ENCODE measurements at regions not wholly inside any gene's neighbourhood (a gene's known extent, or its start where the extent isn't known, plus 50 kb on each side); places are given as distances from the start of the nearest gene placed in this dataset.

- Histone ChIP-seq H3K9ac (ENCODE audit: low read length) (no peak overlapping the region), H3K27me3 (replicated peaks; ENCODE audit: control insufficient read depth, insufficient read depth, low read length) (no peaks in the 10 kb centered on the region), H3K36me3 (ENCODE audit: control insufficient read depth, insufficient read depth, low read length, severe bottlenecking) (no peaks in the 10 kb centered on the region), H3K9me3 (ENCODE audit: control insufficient read depth, low read length) (peaks cover under 1% of the 10 kb centered on the region), H3K4me1 (ENCODE audit: control insufficient read depth, insufficient read depth, low read length) (no peaks in the 10 kb centered on the region), H3K4me3 (ENCODE audit: low read length) (no peak overlapping the region)
- DNase-seq (ENCODE audit: low read depth): no peak
Measured at GRCh38 chr9:120136696-120137095, 443.3 kb downstream of the CDK5RAP2 start.

- DNase-seq (ENCODE audit: low read depth): no peak
- H3K4me1 ChIP-seq (ENCODE audit: control insufficient read depth, insufficient read depth, low read length): no peaks in the 10 kb centered on the region
- H3K36me3 ChIP-seq (ENCODE audit: control insufficient read depth, insufficient read depth, low read length, severe bottlenecking): no peaks in the 10 kb centered on the region
- H3K9ac ChIP-seq (ENCODE audit: low read length): no peak overlapping the region
- H3K9me3 ChIP-seq (ENCODE audit: control insufficient read depth, low read length): peaks cover 5% of the 10 kb centered on the region
- no peak overlapping the region for H3K4me3 ChIP-seq (ENCODE audit: low read length)
- H3K27me3 ChIP-seq (replicated peaks; ENCODE audit: control insufficient read depth, insufficient read depth, low read length): peaks cover 13% of the 10 kb centered on the region
Measured at GRCh38 chr9:120117081-120117480, 462.9 kb downstream of the CDK5RAP2 start.

DNA sequence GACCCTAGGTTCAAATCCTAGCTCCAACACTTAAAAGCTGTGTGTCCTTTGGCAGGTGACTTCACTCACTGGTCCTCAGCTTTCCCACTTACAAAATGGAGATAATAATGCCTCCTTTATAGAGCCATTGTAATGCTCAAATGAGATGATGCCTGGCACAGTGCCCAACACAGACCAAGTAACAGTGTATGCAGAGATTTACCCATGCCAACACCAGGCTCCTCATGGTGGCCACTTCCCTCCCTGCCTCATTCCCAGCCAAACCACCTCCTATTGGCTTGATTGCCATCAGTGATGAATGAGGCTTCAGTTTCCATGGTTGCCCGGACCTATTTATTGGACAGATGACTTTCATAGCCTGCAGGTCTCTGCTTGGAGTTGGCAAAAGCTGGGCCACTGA lies 469.4 kb downstream of the CDK5RAP2 start:
- Histone ChIP-seq H3K4me1 (ENCODE audit: control insufficient read depth, insufficient read depth, low read length) (no peaks in the 10 kb centered on the region), H3K9me3 (ENCODE audit: control insufficient read depth, low read length) (no peaks in the 10 kb centered on the region), H3K9ac (ENCODE audit: low read length) (no peak overlapping the region), H3K4me3 (ENCODE audit: low read length) (no peak overlapping the region), H3K36me3 (ENCODE audit: control insufficient read depth, insufficient read depth, low read length, severe bottlenecking) (no peaks in the 10 kb centered on the region), H3K27me3 (replicated peaks; ENCODE audit: control insufficient read depth, insufficient read depth, low read length) (peaks cover 14% of the 10 kb centered on the region)
- no peak for DNase-seq (ENCODE audit: low read depth)

DNA sequence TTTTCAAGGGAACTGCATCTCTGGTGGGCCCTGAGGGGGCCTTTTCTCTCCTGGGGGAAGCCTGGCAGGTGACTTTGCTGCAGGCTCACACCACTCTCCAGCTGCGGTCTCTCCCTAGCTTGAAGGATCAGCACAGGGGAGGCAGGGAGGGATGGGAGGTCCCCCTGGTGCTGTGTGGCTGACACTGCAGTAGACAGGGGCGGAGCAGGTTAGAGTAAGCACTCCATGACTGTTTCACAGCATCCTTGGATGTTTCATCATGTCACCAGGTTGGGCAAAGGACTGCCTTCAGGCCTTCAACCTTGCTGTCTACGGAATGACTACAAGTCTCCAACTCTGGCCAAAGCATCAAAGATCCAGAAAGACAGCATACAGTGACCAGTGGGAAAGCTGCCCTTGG lies 470.7 kb downstream of the CDK5RAP2 start:
- no peaks in the 10 kb centered on the region for H3K9me3 ChIP-seq (ENCODE audit: control insufficient read depth, low read length)
- H3K27me3 ChIP-seq (replicated peaks; ENCODE audit: control insufficient read depth, insufficient read depth, low read length): peaks cover 22% of the 10 kb centered on the region
- no peaks in the 10 kb centered on the region for H3K4me1 ChIP-seq (ENCODE audit: control insufficient read depth, insufficient read depth, low read length)
- no peak overlapping the region for H3K4me3 ChIP-seq (ENCODE audit: low read length)
- H3K9ac ChIP-seq (ENCODE audit: low read length): no peak overlapping the region
- no peak for DNase-seq (ENCODE audit: low read depth)
- H3K36me3 ChIP-seq (ENCODE audit: control insufficient read depth, insufficient read depth, low read length, severe bottlenecking): no peaks in the 10 kb centered on the region

GRCh38 chr9:120107138-120107537 lies 472.8 kb downstream of the CDK5RAP2 start:
- no peaks in the 10 kb centered on the region for H3K4me1 ChIP-seq (ENCODE audit: control insufficient read depth, insufficient read depth, low read length)

GRCh38 chr9:120104771-120105170 lies 475.2 kb downstream of the CDK5RAP2 start:
- H3K9me3 ChIP-seq (ENCODE audit: control insufficient read depth, low read length): no peaks in the 10 kb centered on the region
- H3K9ac ChIP-seq (ENCODE audit: low read length): no peak overlapping the region
- no peak overlapping the region for H3K4me3 ChIP-seq (ENCODE audit: low read length)
- H3K4me1 ChIP-seq (ENCODE audit: control insufficient read depth, insufficient read depth, low read length): no peaks in the 10 kb centered on the region
- H3K27me3 ChIP-seq (replicated peaks; ENCODE audit: control insufficient read depth, insufficient read depth, low read length): peaks cover 24% of the 10 kb centered on the region
- no peaks in the 10 kb centered on the region for H3K36me3 ChIP-seq (ENCODE audit: control insufficient read depth, insufficient read depth, low read length, severe bottlenecking)
- no peak for DNase-seq (ENCODE audit: low read depth)

More at GRCh38 chr9:120107138-120107537, 472.8 kb downstream of the CDK5RAP2 start:
- peaks cover 24% of the 10 kb centered on the region for H3K27me3 ChIP-seq (replicated peaks; ENCODE audit: control insufficient read depth, insufficient read depth, low read length)
- no peaks in the 10 kb centered on the region for H3K36me3 ChIP-seq (ENCODE audit: control insufficient read depth, insufficient read depth, low read length, severe bottlenecking)
- H3K9me3 ChIP-seq (ENCODE audit: control insufficient read depth, low read length): no peaks in the 10 kb centered on the region
- no peak overlapping the region for H3K4me3 ChIP-seq (ENCODE audit: low read length)
- no peak for DNase-seq (ENCODE audit: low read depth)
- no peak overlapping the region for H3K9ac ChIP-seq (ENCODE audit: low read length)

DNA sequence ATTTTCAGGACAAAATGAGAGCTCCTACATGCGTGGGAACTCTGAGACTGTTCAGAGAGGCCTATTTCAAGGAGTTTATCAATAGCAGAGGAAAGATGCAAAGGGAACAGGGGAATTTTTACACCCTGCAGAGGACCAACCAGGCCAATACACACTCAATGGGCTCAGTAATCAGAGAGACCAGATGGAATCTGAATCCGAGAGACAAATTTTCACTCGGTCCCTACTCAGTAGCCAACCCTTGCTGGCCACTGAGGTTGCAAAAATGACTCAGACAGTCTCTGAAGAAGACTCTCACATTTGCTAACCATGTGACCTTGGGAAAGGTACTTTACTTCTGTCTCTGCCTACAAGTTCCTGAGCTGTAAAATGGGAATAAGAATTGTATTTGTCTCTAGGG lies 479.4 kb downstream of the CDK5RAP2 start:
- no peak overlapping the region for H3K4me3 ChIP-seq (ENCODE audit: low read length)
- no peaks in the 10 kb centered on the region for H3K9me3 ChIP-seq (ENCODE audit: control insufficient read depth, low read length)
- H3K4me1 ChIP-seq (ENCODE audit: control insufficient read depth, insufficient read depth, low read length): no peaks in the 10 kb centered on the region
- no peak overlapping the region for H3K9ac ChIP-seq (ENCODE audit: low read length)
- no peaks in the 10 kb centered on the region for H3K36me3 ChIP-seq (ENCODE audit: control insufficient read depth, insufficient read depth, low read length, severe bottlenecking)
- H3K27me3 ChIP-seq (replicated peaks; ENCODE audit: control insufficient read depth, insufficient read depth, low read length): peaks cover 16% of the 10 kb centered on the region
- DNase-seq (ENCODE audit: low read depth): no peak

- H3K9ac ChIP-seq (ENCODE audit: low read length): no peak overlapping the region
Measured at GRCh38 chr9:120099065-120099464, 480.9 kb downstream of the CDK5RAP2 start.

DNA sequence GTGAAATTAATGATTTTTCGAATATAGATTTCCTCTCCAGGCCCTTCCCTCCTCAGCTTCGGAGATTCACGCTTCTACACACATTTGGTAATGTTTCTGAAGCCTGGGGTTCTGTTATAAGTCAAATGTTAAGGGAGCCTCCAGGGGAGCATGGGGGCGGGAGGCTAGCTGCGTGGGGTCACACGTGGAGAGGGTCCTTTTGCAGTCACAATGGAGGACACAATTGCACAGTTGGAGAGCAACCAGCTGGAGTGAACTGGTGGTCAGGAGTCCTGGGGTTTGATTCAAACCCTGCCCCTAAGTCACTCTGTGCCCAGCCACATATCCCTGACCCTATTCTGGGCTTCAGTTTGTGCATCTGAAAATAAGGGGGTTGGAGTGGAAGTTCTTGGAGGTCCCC lies 481.4 kb downstream of the CDK5RAP2 start:
- Histone ChIP-seq H3K9me3 (ENCODE audit: control insufficient read depth, low read length) (no peaks in the 10 kb centered on the region), H3K4me3 (ENCODE audit: low read length) (no peak overlapping the region), H3K27me3 (replicated peaks; ENCODE audit: control insufficient read depth, insufficient read depth, low read length) (no peaks in the 10 kb centered on the region), H3K4me1 (ENCODE audit: control insufficient read depth, insufficient read depth, low read length) (no peaks in the 10 kb centered on the region), H3K36me3 (ENCODE audit: control insufficient read depth, insufficient read depth, low read length, severe bottlenecking) (no peaks in the 10 kb centered on the region), H3K9ac (ENCODE audit: low read length) (no peak overlapping the region)
- no peak for DNase-seq (ENCODE audit: low read depth)

More at GRCh38 chr9:120099065-120099464, 480.9 kb downstream of the CDK5RAP2 start:
- H3K27me3 ChIP-seq (replicated peaks; ENCODE audit: control insufficient read depth, insufficient read depth, low read length): peaks cover 2% of the 10 kb centered on the region
- no peak for DNase-seq (ENCODE audit: low read depth)
- no peak overlapping the region for H3K4me3 ChIP-seq (ENCODE audit: low read length)
- H3K9me3 ChIP-seq (ENCODE audit: control insufficient read depth, low read length): no peaks in the 10 kb centered on the region
- H3K36me3 ChIP-seq (ENCODE audit: control insufficient read depth, insufficient read depth, low read length, severe bottlenecking): no peaks in the 10 kb centered on the region
- no peaks in the 10 kb centered on the region for H3K4me1 ChIP-seq (ENCODE audit: control insufficient read depth, insufficient read depth, low read length)

- Histone ChIP-seq H3K36me3 (ENCODE audit: control insufficient read depth, insufficient read depth, low read length, severe bottlenecking) (no peaks in the 10 kb centered on the region), H3K9me3 (ENCODE audit: control insufficient read depth, low read length) (peaks cover under 1% of the 10 kb centered on the region), H3K4me3 (ENCODE audit: low read length) (no peak overlapping the region), H3K4me1 (ENCODE audit: control insufficient read depth, insufficient read depth, low read length) (no peaks in the 10 kb centered on the region), H3K27me3 (replicated peaks; ENCODE audit: control insufficient read depth, insufficient read depth, low read length) (no peaks in the 10 kb centered on the region), H3K9ac (ENCODE audit: low read length) (no peak overlapping the region)
- no peak for DNase-seq (ENCODE audit: low read depth)
Measured at GRCh38 chr9:120091206-120091605, 488.8 kb downstream of the CDK5RAP2 start.

GRCh38 chr9:120080849-120081248 lies 499.1 kb downstream of the CDK5RAP2 start:
- peaks cover 15% of the 10 kb centered on the region for H3K27me3 ChIP-seq (replicated peaks; ENCODE audit: control insufficient read depth, insufficient read depth, low read length)
- no peak for DNase-seq (ENCODE audit: low read depth)
- H3K9me3 ChIP-seq (ENCODE audit: control insufficient read depth, low read length): peaks cover 5% of the 10 kb centered on the region
- no peaks in the 10 kb centered on the region for H3K36me3 ChIP-seq (ENCODE audit: control insufficient read depth, insufficient read depth, low read length, severe bottlenecking)
- no peak overlapping the region for H3K4me3 ChIP-seq (ENCODE audit: low read length)
- no peak overlapping the region for H3K9ac ChIP-seq (ENCODE audit: low read length)
- H3K4me1 ChIP-seq (ENCODE audit: control insufficient read depth, insufficient read depth, low read length): no peaks in the 10 kb centered on the region

DNA sequence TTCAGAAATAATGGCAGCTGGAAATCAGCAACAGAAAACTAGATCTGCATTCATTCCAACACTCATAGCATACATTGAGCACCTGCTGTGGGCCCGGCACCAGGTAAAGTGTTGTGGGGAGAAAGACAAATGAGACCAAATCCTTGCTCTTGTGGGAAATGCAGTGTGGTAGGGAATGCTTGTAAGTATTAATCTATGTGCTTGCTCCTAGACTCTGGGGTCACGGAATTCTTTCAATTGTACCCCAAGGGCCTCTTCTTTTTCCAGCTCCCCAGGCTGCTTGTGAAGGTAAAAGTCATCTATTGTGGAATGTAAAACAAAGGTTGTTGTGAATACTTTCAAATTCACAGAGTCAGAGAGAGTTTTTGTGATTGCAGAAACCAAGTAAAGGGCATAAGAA lies 501.9 kb downstream of the CDK5RAP2 start:
- H3K4me1 ChIP-seq (ENCODE audit: control insufficient read depth, insufficient read depth, low read length): no peaks in the 10 kb centered on the region
- H3K36me3 ChIP-seq (ENCODE audit: control insufficient read depth, insufficient read depth, low read length, severe bottlenecking): no peaks in the 10 kb centered on the region
- no peak overlapping the region for H3K4me3 ChIP-seq (ENCODE audit: low read length)
- no peaks in the 10 kb centered on the region for H3K9me3 ChIP-seq (ENCODE audit: control insufficient read depth, low read length)
- no peak overlapping the region for H3K9ac ChIP-seq (ENCODE audit: low read length)
- peaks cover 15% of the 10 kb centered on the region for H3K27me3 ChIP-seq (replicated peaks; ENCODE audit: control insufficient read depth, insufficient read depth, low read length)
- no peak for DNase-seq (ENCODE audit: low read depth)
